Right atrium auricular region (tissue), 2 donors: ENCODE measurements at regions not wholly inside any gene's neighbourhood (a gene's known extent, or its start where the extent isn't known, plus 50 kb on each side); places are given as distances from the start of the nearest gene placed in this dataset.

ENCODE experiments used
- DNase-seq: peaks from one replicate; pipeline ENCODE4 v3.0.0-alpha.2; 2019; ENCODE audit warnings: low spot score
- H3K27ac ChIP-seq, 2 donors: fragments of 200-600 bp; sonication (generic); 1 replicate in 1 of 2; 2 replicates in 1 of 2; pipeline ENCODE4 v1.5.1; 2016 to 2019
- H3K27me3 ChIP-seq, 2 donors: fragments of 200-600 bp; sonication (generic); one replicate each; pipeline versions ENCODE4 v1.5.1 to v1.6.0; 2017 to 2019
- H3K36me3 ChIP-seq: fragments of 200-600 bp; sonication (generic); one replicate; pipeline ENCODE4 v1.5.1; 2016
- H3K4me1 ChIP-seq, 2 donors: fragments of 200-600 bp; sonication (generic); one replicate each; pipeline versions ENCODE4 v1.5.1 to v1.6.0; 2017 to 2019
- H3K4me3 ChIP-seq, 2 donors: fragments of 200-600 bp; sonication (generic); 1 replicate in 1 of 2; 2 replicates in 1 of 2; pipeline ENCODE4 v1.5.1; 2017 to 2019; ENCODE audit warnings: mild to moderate bottlenecking in 1 of 2, moderate library complexity in 1 of 2
- H3K9me3 ChIP-seq, 2 donors: fragments of 200-600 bp; sonication (generic); one replicate each; pipeline ENCODE4 v1.5.1; 2019
- CTCF ChIP-seq, 2 donors: fragments of 200-600 bp; sonication (generic); IDR thresholded peaks; one replicate each; pipeline ENCODE4 v1.5.1; 2019; ENCODE audit warnings: antibody characterized with exemption in 2 of 2

GRCh38 chr6:104173668-104174067, 686.1 kb downstream of the HACE1 start:
- no peak for DNase-seq
- Histone ChIP-seq H3K4me1 (no peaks in the 10 kb centered on the region), H3K4me3 (no peak overlapping the region), H3K36me3 (no peaks in the 10 kb centered on the region), H3K9me3 (no peaks in the 10 kb centered on the region), H3K27me3 (no peaks in the 10 kb centered on the region), H3K27ac (no peak overlapping the region)
- TF ChIP-seq CTCF (IDR thresholded peaks at IDR 0.05): no peak

- no peak for DNase-seq
- Histone ChIP-seq H3K9me3 (peaks cover 0 to 21% of the 10 kb centered on the region in 2 donors), H3K27ac (no peak overlapping the region), H3K36me3 (no peaks in the 10 kb centered on the region), H3K4me3 (no peak overlapping the region), H3K4me1 (no peaks in the 10 kb centered on the region), H3K27me3 (no peaks in the 10 kb centered on the region)
- no peak for TF ChIP-seq CTCF (IDR thresholded peaks at IDR 0.05)
Measured at GRCh38 chr6:104170401-104170800, 689.3 kb downstream of the HACE1 start.

GRCh38 chr6:104166055-104166668, 693.6 kb downstream of the HACE1 start:
- H3K4me1 ChIP-seq: no peaks in the 10 kb centered on the region
- H3K27me3 ChIP-seq: no peaks in the 10 kb centered on the region
- H3K4me3 ChIP-seq: no peak overlapping the region
- no peak for TF ChIP-seq CTCF (IDR thresholded peaks at IDR 0.05)
- H3K9me3 ChIP-seq: peaks cover 0 to 23% of the 10 kb centered on the region in 2 donors
- no peak overlapping the region for H3K27ac ChIP-seq
- no peaks in the 10 kb centered on the region for H3K36me3 ChIP-seq
- DNase-seq: no peak

- no peaks in the 10 kb centered on the region for H3K4me1 ChIP-seq
- no peak for DNase-seq
- no peak overlapping the region for H3K27ac ChIP-seq
- H3K27me3 ChIP-seq: no peaks in the 10 kb centered on the region
- peaks cover 0 to 19% of the 10 kb centered on the region in 2 donors for H3K9me3 ChIP-seq
- no peak overlapping the region for H3K4me3 ChIP-seq
- no peaks in the 10 kb centered on the region for H3K36me3 ChIP-seq
- TF ChIP-seq CTCF (IDR thresholded peaks at IDR 0.05): no peak
Measured at GRCh38 chr6:104162036-104162669, 697.6 kb downstream of the HACE1 start.

- TF ChIP-seq CTCF (IDR thresholded peaks at IDR 0.05): no peak
- no peak overlapping the region for H3K27ac ChIP-seq
Measured at GRCh38 chr6:104159045-104159618, 700.6 kb downstream of the HACE1 start.

More at GRCh38 chr6:104159045-104159618, 700.6 kb downstream of the HACE1 start:
- Histone ChIP-seq H3K4me3 (no peak overlapping the region), H3K4me1 (no peaks in the 10 kb centered on the region), H3K36me3 (no peaks in the 10 kb centered on the region), H3K9me3 (no peaks in the 10 kb centered on the region), H3K27me3 (no peaks in the 10 kb centered on the region)
- DNase-seq: no peak
